ENCODE measurements at regions not wholly inside any gene's neighbourhood (a gene's known extent, or its start where the extent isn't known, plus 50 kb on each side); places are given as distances from the start of the nearest gene placed in this dataset.
"Not testable (repeated sequence)": the region's sequence is repeated elsewhere in the genome, so short reads cannot be mapped to it uniquely, and the experiment has no call there.

DNA sequence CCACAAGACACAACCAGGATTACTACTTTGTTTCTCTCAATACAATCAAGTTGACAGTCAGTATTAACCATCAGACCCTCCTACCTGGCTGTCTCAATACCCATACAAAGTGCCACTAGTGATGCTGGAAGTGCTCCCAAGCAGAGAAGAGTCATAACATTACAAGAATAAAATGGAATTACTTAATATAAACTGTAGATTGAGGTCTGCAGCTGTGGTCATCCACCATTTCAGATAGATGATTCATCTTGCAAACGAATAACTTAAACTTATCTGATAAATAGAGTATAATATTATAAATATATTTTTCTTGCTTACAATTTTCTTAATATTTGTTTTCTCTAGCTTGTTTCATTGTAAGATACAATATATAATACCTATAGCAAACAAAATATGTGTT lies 1034.2 kb upstream of the PCDH10 start:
- Histone ChIP-seq H3K27ac (ENCODE audit: low read depth, low read length) (no peak overlapping the region), H3K9ac (ENCODE audit: low read length) (no peak overlapping the region), H3K27me3 (ENCODE audit: low read length) (no peaks in the 10 kb centered on the region), H3K36me3 (ENCODE audit: low read length) (no peaks in the 10 kb centered on the region), H3F3A (ENCODE audit: insufficient read depth) (no peaks in the 10 kb centered on the region), H4K20me1 (ENCODE audit: low read depth, low read length) (no peaks in the 10 kb centered on the region), H2AFZ (ENCODE audit: low read depth, low read length, severe bottlenecking) (no peak overlapping the region), H3K4me3 (ENCODE audit: insufficient read depth, low read length, poor library complexity, severe bottlenecking) (no peak overlapping the region), H3K9me3 (ENCODE audit: insufficient read depth, low read length) (no peaks in the 10 kb centered on the region), H3K9me2 (replicated peaks; ENCODE audit: insufficient read depth, low read length) (no peaks in the 10 kb centered on the region), H3K4me2 (ENCODE audit: low read depth, low read length, poor library complexity, severe bottlenecking) (no peak overlapping the region), H3K79me2 (ENCODE audit: insufficient read depth, low read length) (no peaks in the 10 kb centered on the region)
- no peak for TF ChIP-seq EZH2phosphoT487 (conservative IDR thresholded peaks at IDR 0.05; ENCODE audit: low read length)
- TF ChIP-seq, protein P1, sequence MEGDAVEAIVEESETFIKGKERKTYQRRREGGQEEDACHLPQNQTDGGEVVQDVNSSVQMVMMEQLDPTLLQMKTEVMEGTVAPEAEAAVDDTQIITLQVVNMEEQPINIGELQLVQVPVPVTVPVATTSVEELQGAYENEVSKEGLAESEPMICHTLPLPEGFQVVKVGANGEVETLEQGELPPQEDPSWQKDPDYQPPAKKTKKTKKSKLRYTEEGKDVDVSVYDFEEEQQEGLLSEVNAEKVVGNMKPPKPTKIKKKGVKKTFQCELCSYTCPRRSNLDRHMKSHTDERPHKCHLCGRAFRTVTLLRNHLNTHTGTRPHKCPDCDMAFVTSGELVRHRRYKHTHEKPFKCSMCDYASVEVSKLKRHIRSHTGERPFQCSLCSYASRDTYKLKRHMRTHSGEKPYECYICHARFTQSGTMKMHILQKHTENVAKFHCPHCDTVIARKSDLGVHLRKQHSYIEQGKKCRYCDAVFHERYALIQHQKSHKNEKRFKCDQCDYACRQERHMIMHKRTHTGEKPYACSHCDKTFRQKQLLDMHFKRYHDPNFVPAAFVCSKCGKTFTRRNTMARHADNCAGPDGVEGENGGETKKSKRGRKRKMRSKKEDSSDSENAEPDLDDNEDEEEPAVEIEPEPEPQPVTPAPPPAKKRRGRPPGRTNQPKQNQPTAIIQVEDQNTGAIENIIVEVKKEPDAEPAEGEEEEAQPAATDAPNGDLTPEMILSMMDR (IDR thresholded peaks at IDR 0.05; ENCODE audit: insufficient read depth, low read length, poor library complexity, severe bottlenecking) = no peak

DNA sequence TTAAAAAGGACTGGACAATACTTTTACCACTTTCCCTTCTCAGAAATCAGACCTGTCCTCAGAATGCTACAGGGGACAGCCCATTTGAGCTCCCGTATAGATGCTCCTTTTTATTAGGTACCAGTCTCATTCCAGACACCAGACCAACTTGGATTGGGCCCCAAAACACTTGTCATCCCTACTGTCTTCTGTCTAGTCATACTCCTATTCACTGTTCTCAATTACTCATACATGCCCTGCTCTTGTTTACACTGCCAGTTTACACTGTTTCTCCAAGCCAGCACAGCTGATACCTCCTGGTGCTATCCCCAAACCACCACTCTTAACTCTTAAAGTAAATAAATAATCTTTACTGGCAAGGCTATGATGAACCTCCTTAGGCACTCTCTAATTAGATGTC lies 1026.4 kb upstream of the PCDH10 start:
- not testable (repeated sequence) for H3K4me2 ChIP-seq (ENCODE audit: low read depth, low read length, poor library complexity, severe bottlenecking); H3K9ac ChIP-seq (ENCODE audit: low read length); H3K9me3 ChIP-seq (ENCODE audit: insufficient read depth, low read length); H2AFZ ChIP-seq (ENCODE audit: low read depth, low read length, severe bottlenecking); H3K9me2 ChIP-seq (replicated peaks; ENCODE audit: insufficient read depth, low read length); H3K36me3 ChIP-seq (ENCODE audit: low read length); H3F3A ChIP-seq (ENCODE audit: insufficient read depth); H3K79me2 ChIP-seq (ENCODE audit: insufficient read depth, low read length); H3K27me3 ChIP-seq (ENCODE audit: low read length); H4K20me1 ChIP-seq (ENCODE audit: low read depth, low read length); H3K4me3 ChIP-seq (ENCODE audit: insufficient read depth, low read length, poor library complexity, severe bottlenecking); H3K27ac ChIP-seq (ENCODE audit: low read depth, low read length)

DNA sequence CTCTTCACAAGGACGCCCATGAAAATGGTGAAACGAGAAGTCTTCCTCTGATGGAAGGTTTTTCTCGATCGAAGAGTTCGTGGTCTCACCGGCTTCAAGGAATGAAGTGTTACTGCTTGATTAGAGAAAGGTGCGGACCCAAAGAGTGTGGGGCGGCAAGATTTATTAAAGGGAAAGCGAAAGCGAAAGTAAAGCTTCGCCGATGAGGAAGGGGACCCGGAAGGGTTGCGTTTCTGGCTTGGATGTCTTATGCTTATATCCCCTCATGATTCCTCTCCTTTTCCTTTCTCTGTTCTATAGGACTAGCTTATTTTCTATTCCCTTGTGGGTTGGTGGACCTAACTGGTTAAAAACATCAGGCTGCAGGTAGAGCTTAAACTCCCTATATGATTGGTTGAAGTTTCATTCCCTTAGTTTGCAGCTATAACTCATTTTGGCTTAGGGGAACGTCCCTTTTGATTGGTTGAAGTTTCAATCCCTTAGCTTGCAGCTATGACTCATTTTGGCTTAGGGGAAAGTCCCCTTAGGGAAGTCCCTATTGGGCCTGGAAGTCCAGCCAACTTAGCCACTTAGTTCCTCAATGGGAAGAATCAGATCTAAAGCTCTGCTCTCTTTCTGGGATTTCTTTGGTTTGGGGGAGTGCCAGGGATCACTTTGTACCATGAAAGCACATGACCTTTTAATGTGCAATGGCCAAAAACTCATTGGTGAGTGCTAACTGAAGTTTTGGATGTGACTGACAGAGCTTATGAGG lies 1025.0 kb upstream of the PCDH10 start:
- no peaks in the 10 kb centered on the region for H3K9me2 ChIP-seq (replicated peaks; ENCODE audit: insufficient read depth, low read length)
- no peaks in the 10 kb centered on the region for H3K79me2 ChIP-seq (ENCODE audit: insufficient read depth, low read length)
- H4K20me1 ChIP-seq (ENCODE audit: low read depth, low read length) = no peaks in the 10 kb centered on the region
- no peaks in the 10 kb centered on the region for H3K9me3 ChIP-seq (ENCODE audit: insufficient read depth, low read length)
- no peaks in the 10 kb centered on the region for H3K36me3 ChIP-seq (ENCODE audit: low read length)
- no peaks in the 10 kb centered on the region for H3F3A ChIP-seq (ENCODE audit: insufficient read depth)
- no peaks in the 10 kb centered on the region for H3K27me3 ChIP-seq (ENCODE audit: low read length)
- no peak for TF ChIP-seq EZH2phosphoT487 (conservative IDR thresholded peaks at IDR 0.05; ENCODE audit: low read length)
- TF ChIP-seq, protein P1 (IDR thresholded peaks at IDR 0.05; ENCODE audit: insufficient read depth, low read length, poor library complexity, severe bottlenecking) = no peak
- H3K4me3 ChIP-seq (ENCODE audit: insufficient read depth, low read length, poor library complexity, severe bottlenecking) = no peak overlapping the region
- H3K27ac ChIP-seq (ENCODE audit: low read depth, low read length) = no peak overlapping the region
- H3K9ac ChIP-seq (ENCODE audit: low read length) = no peak overlapping the region
- H3K4me2 ChIP-seq (ENCODE audit: low read depth, low read length, poor library complexity, severe bottlenecking) = no peak overlapping the region
- H2AFZ ChIP-seq (ENCODE audit: low read depth, low read length, severe bottlenecking) = no peak overlapping the region

DNA sequence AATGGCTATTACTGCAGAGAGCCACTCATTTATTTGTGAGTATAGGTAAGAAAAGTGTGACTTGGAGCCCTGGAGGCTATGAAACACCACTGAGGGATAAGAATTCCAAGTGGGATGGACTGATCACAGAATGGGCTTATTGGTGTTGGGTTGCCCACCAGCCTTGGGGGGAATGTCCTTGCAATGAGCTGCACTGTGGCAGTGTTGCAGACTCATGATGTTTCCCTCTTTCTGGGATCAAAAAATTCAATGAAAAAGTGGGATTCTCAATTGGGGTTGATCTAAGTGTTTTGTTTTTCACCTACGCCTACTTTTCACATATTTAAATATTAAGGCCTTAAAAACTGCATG lies 1024.5 kb upstream of the PCDH10 start:
- Histone ChIP-seq H3K4me2 (ENCODE audit: low read depth, low read length, poor library complexity, severe bottlenecking) (no peak overlapping the region), H3K36me3 (ENCODE audit: low read length) (no peaks in the 10 kb centered on the region), H3K9me3 (ENCODE audit: insufficient read depth, low read length) (no peaks in the 10 kb centered on the region), H3F3A (ENCODE audit: insufficient read depth) (no peaks in the 10 kb centered on the region), H2AFZ (ENCODE audit: low read depth, low read length, severe bottlenecking) (no peak overlapping the region), H3K27me3 (ENCODE audit: low read length) (no peaks in the 10 kb centered on the region), H3K9me2 (replicated peaks; ENCODE audit: insufficient read depth, low read length) (no peaks in the 10 kb centered on the region), H3K79me2 (ENCODE audit: insufficient read depth, low read length) (no peaks in the 10 kb centered on the region), H3K9ac (ENCODE audit: low read length) (no peak overlapping the region), H4K20me1 (ENCODE audit: low read depth, low read length) (no peaks in the 10 kb centered on the region), H3K4me3 (ENCODE audit: insufficient read depth, low read length, poor library complexity, severe bottlenecking) (no peak overlapping the region), H3K27ac (ENCODE audit: low read depth, low read length) (no peak overlapping the region)
- TF ChIP-seq, protein P1 (IDR thresholded peaks at IDR 0.05; ENCODE audit: insufficient read depth, low read length, poor library complexity, severe bottlenecking) = no peak
- no peak for TF ChIP-seq EZH2phosphoT487 (conservative IDR thresholded peaks at IDR 0.05; ENCODE audit: low read length)

Measured in SU-DHL-6 (cell line).